ENCODE measurements at regions not wholly inside any gene's neighbourhood (a gene's known extent, or its start where the extent isn't known, plus 50 kb on each side); places are given as distances from the start of the nearest gene placed in this dataset.

- no peak for DNase-seq
- Mint-ChIP-seq H3K27ac (no peak overlapping the region), H3K4me1 (no peaks in the 10 kb centered on the region), H3K9me3 (peaks cover 0 to 6% (median 3%) of the 10 kb centered on the region in 5 donors), H3K27me3 (no peaks in the 10 kb centered on the region), H3K36me3 (peaks cover 0 to 7% (median 2%) of the 10 kb centered on the region in 3 donors), H3K4me3 (no peak overlapping the region)
- no peak overlapping the region for H3K4me3 ChIP-seq (ENCODE audit: low read length)
- no peaks in the 10 kb centered on the region for H3K27me3 ChIP-seq (ENCODE audit: insufficient read depth, low read length, poor library complexity, severe bottlenecking)
- ChIA-PET POLR2A (no interaction called here), CTCF (no interaction called here)
- no peaks in the 10 kb centered on the region for H3K4me1 ChIP-seq (ENCODE audit: insufficient read depth, low read length)
- no peaks in the 10 kb centered on the region for H3K36me3 ChIP-seq (ENCODE audit: insufficient read depth, low read length)
- H3K27ac ChIP-seq (ENCODE audit: low read depth, low read length), result no peak overlapping the region
- H3K9me3 ChIP-seq (ENCODE audit: low read length), result no peaks in the 10 kb centered on the region
Observed at GRCh38 chr2:3138621-3139020, 239.0 kb downstream of the EIPR1 start.

- CTCF ChIA-PET, result no interaction called here
- no peaks in the 10 kb centered on the region for H3K4me1 ChIP-seq (ENCODE audit: insufficient read depth, low read length)
- no peaks in the 10 kb centered on the region for H3K27me3 ChIP-seq (ENCODE audit: insufficient read depth, low read length, poor library complexity, severe bottlenecking)
- no peak overlapping the region for H3K27ac ChIP-seq (ENCODE audit: low read depth, low read length)
- Mint-ChIP-seq H3K27ac (no peak overlapping the region), H3K27me3 (no peaks in the 10 kb centered on the region), H3K4me1 (no peaks in the 10 kb centered on the region), H3K36me3 (peaks cover 0 to 7% (median 2%) of the 10 kb centered on the region in 3 donors), H3K9me3 (peaks cover 0 to 6% (median 2%) of the 10 kb centered on the region in 5 donors), H3K4me3 (no peak overlapping the region)
- POLR2A ChIA-PET, result no interaction called here
- no peaks in the 10 kb centered on the region for H3K36me3 ChIP-seq (ENCODE audit: insufficient read depth, low read length)
- DNase-seq, result no peak
- no peaks in the 10 kb centered on the region for H3K9me3 ChIP-seq (ENCODE audit: low read length)
- H3K4me3 ChIP-seq (ENCODE audit: low read length), result no peak overlapping the region
Observed at GRCh38 chr2:3137651-3138300, 239.8 kb downstream of the EIPR1 start.

DNA sequence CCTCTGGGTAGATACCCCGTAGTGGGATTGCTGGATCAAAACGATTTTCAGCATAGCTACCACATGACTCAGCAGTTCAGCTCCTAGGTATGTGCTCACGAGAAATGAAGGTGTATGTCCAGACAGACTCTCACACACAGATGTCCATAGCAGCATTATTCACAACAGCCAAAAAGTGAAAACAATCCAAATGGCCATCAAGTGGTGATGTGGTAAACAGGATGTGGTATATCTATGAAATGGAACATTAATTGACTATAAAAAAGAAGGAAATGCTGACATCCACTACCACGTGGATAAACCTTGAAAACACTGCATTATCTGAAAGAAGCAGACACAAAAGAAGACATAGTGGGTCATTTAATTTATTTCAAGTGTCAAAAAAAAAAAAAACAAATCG, 241.9 kb downstream of the EIPR1 start:
- Mint-ChIP-seq H3K4me1 (no peaks in the 10 kb centered on the region), H3K4me3 (no peak overlapping the region), H3K9me3 (peaks cover 0 to 6% (median 2%) of the 10 kb centered on the region in 5 donors), H3K27ac (no peak overlapping the region), H3K36me3 (peaks cover 0 to 7% (median 2%) of the 10 kb centered on the region in 3 donors), H3K27me3 (peaks cover 0 to 2% of the 10 kb centered on the region in 2 donors)
- H3K4me3 ChIP-seq (ENCODE audit: low read length), result no peak overlapping the region
- no peak overlapping the region for H3K27ac ChIP-seq (ENCODE audit: low read depth, low read length)
- ChIA-PET CTCF (no interaction called here), POLR2A (no interaction called here)
- no peaks in the 10 kb centered on the region for H3K27me3 ChIP-seq (ENCODE audit: insufficient read depth, low read length, poor library complexity, severe bottlenecking)
- no peaks in the 10 kb centered on the region for H3K9me3 ChIP-seq (ENCODE audit: low read length)
- no peaks in the 10 kb centered on the region for H3K36me3 ChIP-seq (ENCODE audit: insufficient read depth, low read length)
- DNase-seq, result no peak
- H3K4me1 ChIP-seq (ENCODE audit: insufficient read depth, low read length), result no peaks in the 10 kb centered on the region

GRCh38 chr2:3134026-3134571, 243.5 kb downstream of the EIPR1 start:
- DNase-seq, result no peak
- Mint-ChIP-seq H3K9me3 (peaks cover 0 to 6% (median 2%) of the 10 kb centered on the region in 5 donors), H3K27ac (no peak overlapping the region), H3K4me1 (no peaks in the 10 kb centered on the region), H3K27me3 (peaks cover 0 to 7% of the 10 kb centered on the region in 2 donors), H3K36me3 (peaks cover 0 to 7% (median 2%) of the 10 kb centered on the region in 3 donors), H3K4me3 (no peak overlapping the region)
- no peaks in the 10 kb centered on the region for H3K27me3 ChIP-seq (ENCODE audit: insufficient read depth, low read length, poor library complexity, severe bottlenecking)
- H3K27ac ChIP-seq (ENCODE audit: low read depth, low read length), result no peak overlapping the region
- ChIA-PET CTCF (no interaction called here), POLR2A (no interaction called here)
- H3K4me1 ChIP-seq (ENCODE audit: insufficient read depth, low read length), result no peaks in the 10 kb centered on the region
- no peaks in the 10 kb centered on the region for H3K9me3 ChIP-seq (ENCODE audit: low read length)
- no peaks in the 10 kb centered on the region for H3K36me3 ChIP-seq (ENCODE audit: insufficient read depth, low read length)
- H3K4me3 ChIP-seq (ENCODE audit: low read length), result no peak overlapping the region

DNA sequence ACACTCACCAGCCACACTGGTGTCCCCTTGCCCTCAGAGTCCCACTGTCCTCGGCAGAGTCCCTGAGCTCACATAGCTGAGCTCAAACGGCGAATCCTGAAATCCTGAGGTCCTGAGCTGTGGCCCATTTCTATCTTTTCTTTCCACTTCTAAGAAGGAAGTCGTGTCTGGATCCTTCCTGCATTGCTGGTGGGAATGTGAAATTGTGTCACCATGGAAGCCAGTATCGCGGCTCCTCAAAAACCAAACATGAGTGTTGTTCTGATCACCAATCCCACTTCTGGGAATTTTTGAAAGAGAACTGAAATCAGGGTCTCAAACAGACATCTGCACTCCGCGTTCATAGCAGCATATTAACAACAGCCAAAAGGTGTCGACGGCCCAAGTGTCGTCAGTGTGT, 244.7 kb downstream of the EIPR1 start:
- Histone ChIP-seq H3K9me3 (ENCODE audit: low read length) (no peaks in the 10 kb centered on the region), H3K27ac (ENCODE audit: low read depth, low read length) (no peak overlapping the region), H3K4me3 (ENCODE audit: low read length) (no peak overlapping the region), H3K36me3 (ENCODE audit: insufficient read depth, low read length) (no peaks in the 10 kb centered on the region), H3K27me3 (ENCODE audit: insufficient read depth, low read length, poor library complexity, severe bottlenecking) (no peaks in the 10 kb centered on the region), H3K4me1 (ENCODE audit: insufficient read depth, low read length) (no peaks in the 10 kb centered on the region)
- no peaks in the 10 kb centered on the region for H3K4me1 Mint-ChIP-seq
- ChIA-PET POLR2A (no interaction called here), CTCF (no interaction called here)
- DNase-seq, result no peak
- no peak overlapping the region for H3K27ac Mint-ChIP-seq
- H3K9me3 Mint-ChIP-seq, result peaks cover 0 to 6% (median 2%) of the 10 kb centered on the region in 5 donors
- no peak overlapping the region for H3K4me3 Mint-ChIP-seq
- peaks cover 1 to 10% of the 10 kb centered on the region in 2 donors for H3K27me3 Mint-ChIP-seq
- peaks cover 0 to 7% (median 2%) of the 10 kb centered on the region in 3 donors for H3K36me3 Mint-ChIP-seq

- Histone ChIP-seq H3K4me3 (ENCODE audit: low read length) (no peak overlapping the region), H3K36me3 (ENCODE audit: insufficient read depth, low read length) (no peaks in the 10 kb centered on the region), H3K27ac (ENCODE audit: low read depth, low read length) (no peak overlapping the region), H3K9me3 (ENCODE audit: low read length) (no peaks in the 10 kb centered on the region), H3K27me3 (ENCODE audit: insufficient read depth, low read length, poor library complexity, severe bottlenecking) (no peaks in the 10 kb centered on the region), H3K4me1 (ENCODE audit: insufficient read depth, low read length) (no peaks in the 10 kb centered on the region)
- Mint-ChIP-seq H3K4me1 (no peaks in the 10 kb centered on the region), H3K4me3 (no peak overlapping the region), H3K27me3 (peaks cover 1 to 10% of the 10 kb centered on the region in 2 donors), H3K9me3 (peaks cover 0 to 6% (median 2%) of the 10 kb centered on the region in 5 donors), H3K36me3 (peaks cover 0 to 7% (median 2%) of the 10 kb centered on the region in 3 donors), H3K27ac (no peak overlapping the region)
- ChIA-PET POLR2A (no interaction called here), CTCF (no interaction called here)
- no peak for DNase-seq
Observed at GRCh38 chr2:3132466-3132865, 245.2 kb downstream of the EIPR1 start.

GRCh38 chr2:3131636-3132326, 245.8 kb downstream of the EIPR1 start:
- Histone ChIP-seq H3K4me3 (ENCODE audit: low read length) (no peak overlapping the region), H3K27me3 (ENCODE audit: insufficient read depth, low read length, poor library complexity, severe bottlenecking) (no peaks in the 10 kb centered on the region), H3K27ac (ENCODE audit: low read depth, low read length) (no peak overlapping the region), H3K9me3 (ENCODE audit: low read length) (no peaks in the 10 kb centered on the region), H3K4me1 (ENCODE audit: insufficient read depth, low read length) (no peaks in the 10 kb centered on the region), H3K36me3 (ENCODE audit: insufficient read depth, low read length) (no peaks in the 10 kb centered on the region)
- POLR2A ChIA-PET, result no interaction called here
- CTCF ChIA-PET, result no interaction called here
- Mint-ChIP-seq H3K4me3 (no peak overlapping the region), H3K9me3 (peaks cover 0 to 6% (median 2%) of the 10 kb centered on the region in 5 donors), H3K36me3 (peaks cover 0 to 7% (median 2%) of the 10 kb centered on the region in 3 donors), H3K27ac (no peak overlapping the region), H3K27me3 (peaks cover 1 to 10% of the 10 kb centered on the region in 2 donors), H3K4me1 (peaks cover 0 to 3% (median 2%) of the 10 kb centered on the region in 3 donors)
- no peak for DNase-seq

GRCh38 chr2:3130889-3131635, 246.6 kb downstream of the EIPR1 start:
- Mint-ChIP-seq H3K4me3 (no peak overlapping the region), H3K4me1 (peaks cover 0 to 3% (median 2%) of the 10 kb centered on the region in 3 donors), H3K27ac (no peak overlapping the region), H3K27me3 (peaks cover 1 to 10% of the 10 kb centered on the region in 2 donors), H3K36me3 (peaks cover 0 to 7% (median 2%) of the 10 kb centered on the region in 3 donors), H3K9me3 (peaks cover 0 to 6% (median 2%) of the 10 kb centered on the region in 5 donors)
- H3K9me3 ChIP-seq (ENCODE audit: low read length), result no peaks in the 10 kb centered on the region
- ChIA-PET POLR2A (no interaction called here), CTCF (no interaction called here)
- DNase-seq, result no peak
- no peaks in the 10 kb centered on the region for H3K27me3 ChIP-seq (ENCODE audit: insufficient read depth, low read length, poor library complexity, severe bottlenecking)
- no peak overlapping the region for H3K27ac ChIP-seq (ENCODE audit: low read depth, low read length)
- H3K4me1 ChIP-seq (ENCODE audit: insufficient read depth, low read length), result no peaks in the 10 kb centered on the region
- H3K4me3 ChIP-seq (ENCODE audit: low read length), result no peak overlapping the region
- no peaks in the 10 kb centered on the region for H3K36me3 ChIP-seq (ENCODE audit: insufficient read depth, low read length)
